ENCODE measurements at regions not wholly inside any gene's neighbourhood (a gene's known extent, or its start where the extent isn't known, plus 50 kb on each side); places are given as distances from the start of the nearest gene placed in this dataset.
A peak's percentile ranks its signal among the peaks of the same experiment; 100 is the strongest.

DNA sequence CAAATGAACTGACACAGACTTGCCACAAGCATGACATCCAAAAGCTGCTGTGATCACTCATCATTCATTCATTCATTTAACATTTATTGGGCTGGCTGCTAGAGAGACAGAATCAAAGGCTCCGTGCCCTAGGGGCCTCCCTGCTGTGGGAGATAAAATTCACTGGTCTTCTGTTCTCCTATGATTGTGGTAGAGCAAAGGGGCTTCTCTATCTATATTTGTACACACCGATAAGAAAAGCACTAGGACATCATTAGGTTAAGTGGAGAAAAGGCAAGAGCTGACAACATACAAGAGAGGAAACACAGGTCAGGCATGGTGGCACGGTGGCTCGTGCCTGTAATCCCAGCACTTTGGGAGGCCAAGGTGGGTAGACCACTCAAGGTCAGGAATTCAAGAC lies 847.0 kb downstream of the TYW1 start:
- Histone ChIP-seq H3K27ac (no peak overlapping the region), H3K9me3 (no peaks in the 10 kb centered on the region), H3K4me1 (no peaks in the 10 kb centered on the region), H3K36me3 (no peaks in the 10 kb centered on the region), H3K4me3 (no peak overlapping the region), H3K27me3 (no peaks in the 10 kb centered on the region)
- TF ChIP-seq POLR2A (IDR thresholded peaks at IDR 0.05) (no peak), POLR2AphosphoS5 (IDR thresholded peaks at IDR 0.05) (no peak), EP300 (IDR thresholded peaks at IDR 0.05) (no peak)
- TF ChIP-seq, protein P1, sequence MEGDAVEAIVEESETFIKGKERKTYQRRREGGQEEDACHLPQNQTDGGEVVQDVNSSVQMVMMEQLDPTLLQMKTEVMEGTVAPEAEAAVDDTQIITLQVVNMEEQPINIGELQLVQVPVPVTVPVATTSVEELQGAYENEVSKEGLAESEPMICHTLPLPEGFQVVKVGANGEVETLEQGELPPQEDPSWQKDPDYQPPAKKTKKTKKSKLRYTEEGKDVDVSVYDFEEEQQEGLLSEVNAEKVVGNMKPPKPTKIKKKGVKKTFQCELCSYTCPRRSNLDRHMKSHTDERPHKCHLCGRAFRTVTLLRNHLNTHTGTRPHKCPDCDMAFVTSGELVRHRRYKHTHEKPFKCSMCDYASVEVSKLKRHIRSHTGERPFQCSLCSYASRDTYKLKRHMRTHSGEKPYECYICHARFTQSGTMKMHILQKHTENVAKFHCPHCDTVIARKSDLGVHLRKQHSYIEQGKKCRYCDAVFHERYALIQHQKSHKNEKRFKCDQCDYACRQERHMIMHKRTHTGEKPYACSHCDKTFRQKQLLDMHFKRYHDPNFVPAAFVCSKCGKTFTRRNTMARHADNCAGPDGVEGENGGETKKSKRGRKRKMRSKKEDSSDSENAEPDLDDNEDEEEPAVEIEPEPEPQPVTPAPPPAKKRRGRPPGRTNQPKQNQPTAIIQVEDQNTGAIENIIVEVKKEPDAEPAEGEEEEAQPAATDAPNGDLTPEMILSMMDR (IDR thresholded peaks at IDR 0.05), result no peak
- 49 to 55% methylated on average over 4 of the region's 4 CpGs for WGBS, 2 donors
- DNase-seq (no peak), ATAC-seq (ENCODE audit: low FRiP score in 2 of 2) (no peak)

DNA sequence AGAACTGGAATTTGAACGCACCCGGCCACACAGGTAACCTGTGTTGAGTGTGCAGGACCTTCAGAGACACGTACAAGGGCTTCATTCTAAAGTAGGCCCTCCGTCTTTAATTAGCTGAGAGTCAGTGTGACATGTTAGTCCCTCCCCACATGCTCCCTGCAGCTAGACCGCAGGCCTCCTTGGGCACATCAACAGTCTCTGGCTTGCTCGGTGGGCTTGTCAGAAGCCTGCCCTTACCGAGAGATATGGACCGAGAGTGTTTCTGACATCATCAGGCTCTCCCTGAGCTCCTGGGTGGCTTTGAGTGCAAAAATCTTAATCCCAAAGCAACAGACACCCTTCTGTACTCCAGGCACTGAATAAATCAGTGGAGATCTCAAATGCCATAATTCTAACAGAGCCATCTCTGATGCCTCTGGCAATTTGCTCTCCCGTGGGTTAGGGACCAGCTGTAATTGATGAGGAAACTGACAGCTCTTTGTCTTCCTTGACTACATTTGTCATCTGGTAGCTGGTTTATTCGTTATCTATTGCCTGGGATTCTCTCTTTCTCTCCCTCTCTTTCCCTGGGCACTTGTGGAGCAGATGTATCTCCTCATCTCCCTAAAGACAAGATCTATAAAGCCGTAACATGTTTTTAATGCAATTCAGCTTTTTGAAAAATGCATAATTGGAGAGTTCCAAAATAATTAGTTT lies 850.6 kb downstream of the TYW1 start:
- Histone ChIP-seq H3K4me1 (no peaks in the 10 kb centered on the region), H3K4me3 (no peak overlapping the region), H3K27me3 (no peaks in the 10 kb centered on the region), H3K27ac (no peak overlapping the region), H3K36me3 (no peaks in the 10 kb centered on the region), H3K9me3 (no peaks in the 10 kb centered on the region)
- no peak for TF ChIP-seq POLR2A (IDR thresholded peaks at IDR 0.05)
- TF ChIP-seq, protein P1 (IDR thresholded peaks at IDR 0.05), result no peak
- TF ChIP-seq POLR2AphosphoS5 (IDR thresholded peaks at IDR 0.05), result no peak
- TF ChIP-seq EP300 (IDR thresholded peaks at IDR 0.05), result no peak
- 67 to 71% methylated on average over 7 to 11 of the region's 11 CpGs for WGBS, 2 donors
- DNase-seq (no peak), ATAC-seq (ENCODE audit: low FRiP score in 2 of 2) (peak in 1 of 2 donors; percentile 53)

DNA sequence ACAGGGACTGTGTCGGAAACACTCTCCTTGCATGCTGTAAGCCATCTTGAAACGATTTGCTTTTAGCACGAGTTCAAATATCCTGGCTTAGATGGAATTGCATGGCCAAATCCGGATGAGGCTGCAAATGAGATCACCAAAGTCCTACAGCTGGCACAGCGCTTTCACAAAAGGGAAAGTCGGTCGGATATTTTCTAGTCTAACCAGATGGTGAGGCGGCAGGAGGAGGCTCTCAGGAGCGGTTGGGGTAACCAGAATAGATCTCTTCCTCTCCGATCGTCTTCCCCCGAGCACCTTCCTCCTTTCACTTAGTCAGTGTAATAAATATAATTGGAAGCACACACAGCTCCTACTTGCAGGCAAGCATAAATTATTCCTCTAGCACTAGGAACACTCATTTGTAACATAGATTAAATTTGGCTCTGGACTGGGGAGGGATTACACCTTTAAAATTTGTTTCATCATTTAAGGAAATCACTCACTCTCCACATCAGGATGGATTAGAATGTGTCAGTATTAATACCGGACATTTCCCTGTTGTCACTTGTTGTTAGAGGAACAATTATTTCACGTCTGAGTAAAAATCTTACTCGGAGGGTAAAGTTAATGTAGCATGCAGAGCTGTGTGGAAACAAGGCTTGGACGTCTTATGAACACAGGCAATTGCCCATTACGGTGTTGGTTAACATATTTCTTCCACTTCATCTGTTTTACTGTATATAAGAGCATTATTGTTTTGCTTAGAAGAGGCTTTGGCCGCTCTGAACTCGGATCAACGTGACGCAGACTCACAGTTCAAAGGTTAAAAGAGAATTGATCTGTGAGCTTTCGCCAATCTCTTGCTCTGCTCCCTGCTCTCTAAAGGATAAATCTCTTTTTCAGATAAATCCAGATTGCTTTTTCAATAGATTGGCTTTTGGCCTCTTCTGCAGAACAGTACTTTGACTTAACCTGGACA lies 857.9 kb downstream of the TYW1 start:
- Histone ChIP-seq H3K4me1 (no peaks in the 10 kb centered on the region), H3K4me3 (no peak overlapping the region), H3K27ac (no peak overlapping the region), H3K9me3 (no peaks in the 10 kb centered on the region), H3K36me3 (no peaks in the 10 kb centered on the region), H3K27me3 (no peaks in the 10 kb centered on the region)
- WGBS, 2 donors, result 72% methylated on average over 22 of the region's 22 CpGs
- ATAC-seq (ENCODE audit: low FRiP score in 2 of 2), result no peak
- DNase-seq, result no peak
- TF ChIP-seq EP300 (IDR thresholded peaks at IDR 0.05) (no peak), POLR2AphosphoS5 (IDR thresholded peaks at IDR 0.05) (no peak), POLR2A (IDR thresholded peaks at IDR 0.05) (no peak)
- TF ChIP-seq, protein P1 (IDR thresholded peaks at IDR 0.05), result no peak

DNA sequence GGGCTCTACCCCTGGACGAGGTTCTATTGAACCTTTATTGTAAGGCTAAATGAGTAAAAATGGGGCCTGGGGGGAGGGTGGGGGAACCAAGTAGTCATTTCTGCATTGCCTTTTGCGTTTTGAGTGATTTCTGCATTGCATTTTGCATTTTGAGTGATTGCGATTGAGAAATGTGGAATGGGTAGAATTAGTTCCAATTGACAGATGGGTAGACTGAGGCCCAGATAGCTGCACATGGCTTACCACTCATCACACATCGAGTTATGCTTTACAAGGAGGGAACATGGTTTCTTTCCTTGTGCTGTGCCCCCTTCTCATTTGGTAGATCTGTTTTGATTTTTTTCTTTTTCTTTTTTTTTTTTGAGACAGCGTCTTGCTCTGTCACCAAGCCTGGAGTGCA lies 858.7 kb downstream of the TYW1 start:
- WGBS, 2 donors, result 70 to 72% methylated on average over 5 of the region's 5 CpGs
- Histone ChIP-seq H3K36me3 (no peaks in the 10 kb centered on the region), H3K4me3 (no peak overlapping the region), H3K27ac (no peak overlapping the region), H3K27me3 (no peaks in the 10 kb centered on the region), H3K4me1 (no peaks in the 10 kb centered on the region), H3K9me3 (no peaks in the 10 kb centered on the region)
- TF ChIP-seq POLR2AphosphoS5 (IDR thresholded peaks at IDR 0.05) (no peak), POLR2A (IDR thresholded peaks at IDR 0.05) (no peak), EP300 (IDR thresholded peaks at IDR 0.05) (no peak)
- TF ChIP-seq, protein P1 (IDR thresholded peaks at IDR 0.05), result no peak
- DNase-seq, result no peak
- no peak for ATAC-seq (ENCODE audit: low FRiP score in 2 of 2)
